ENCODE measurements at regions not wholly inside any gene's neighbourhood (a gene's known extent, or its start where the extent isn't known, plus 50 kb on each side); places are given as distances from the start of the nearest gene placed in this dataset.

DNA sequence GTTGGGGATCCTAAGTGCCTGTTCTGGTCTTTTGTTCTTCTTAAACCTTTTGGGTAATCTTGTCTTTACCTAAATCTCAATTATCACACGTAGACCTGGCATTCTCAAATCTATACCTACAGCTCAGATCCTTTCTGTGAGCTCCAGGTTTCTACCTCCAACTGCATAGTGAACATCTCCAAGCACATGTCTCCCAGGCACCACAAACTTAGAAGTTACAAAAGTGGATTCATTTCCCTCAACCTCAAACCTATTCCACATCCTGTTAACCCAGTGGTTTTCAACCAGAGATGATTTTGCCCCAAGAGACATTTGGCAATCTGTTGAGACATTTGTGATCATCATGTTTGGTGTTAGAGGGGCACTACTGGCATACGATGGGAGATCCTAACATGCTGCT lies 183.5 kb downstream of the TENT5A start:
- no peaks in the 10 kb centered on the region for H3K36me3 Mint-ChIP-seq
- H3K9me3 Mint-ChIP-seq = peaks cover 13% of the 10 kb centered on the region
- DNase-seq (ENCODE audit: low spot score) (no peak), ATAC-seq (no peak)
- no peak overlapping the region for H3K4me3 Mint-ChIP-seq
- no peaks in the 10 kb centered on the region for H3K4me1 Mint-ChIP-seq (ENCODE audit: low read depth in 2 of 2)
- no peaks in the 10 kb centered on the region for H3K27me3 Mint-ChIP-seq
- H3K27ac Mint-ChIP-seq = no peak overlapping the region

DNA sequence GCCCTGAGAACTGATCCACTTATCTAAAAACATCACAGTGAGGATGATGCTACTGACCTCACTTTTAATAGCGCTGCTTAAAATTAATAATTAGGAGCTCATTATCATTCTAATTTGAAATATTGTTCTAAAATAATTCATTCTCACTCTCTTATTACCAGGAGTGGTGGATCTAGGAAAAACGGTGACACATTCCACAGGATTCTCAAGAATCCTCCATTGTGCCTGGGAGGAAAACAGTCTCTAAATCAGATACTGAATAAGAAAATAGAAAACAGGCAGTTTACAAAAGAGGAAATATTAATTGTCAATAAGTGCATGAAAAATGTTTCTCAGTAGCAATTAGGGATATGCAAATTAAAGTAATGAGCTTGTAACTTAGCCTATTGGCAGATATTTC lies 187.4 kb downstream of the TENT5A start:
- DNase-seq (ENCODE audit: low spot score) = no peak
- no peaks in the 10 kb centered on the region for H3K4me1 Mint-ChIP-seq (ENCODE audit: low read depth in 2 of 2)
- no peak for ATAC-seq
- no peaks in the 10 kb centered on the region for H3K27me3 Mint-ChIP-seq
- peaks cover 16% of the 10 kb centered on the region for H3K9me3 Mint-ChIP-seq
- H3K27ac Mint-ChIP-seq = no peak overlapping the region
- H3K4me3 Mint-ChIP-seq = no peak overlapping the region
- no peaks in the 10 kb centered on the region for H3K36me3 Mint-ChIP-seq

- Mint-ChIP-seq H3K27me3 (no peaks in the 10 kb centered on the region), H3K36me3 (no peaks in the 10 kb centered on the region), H3K4me1 (ENCODE audit: low read depth in 2 of 2) (no peaks in the 10 kb centered on the region), H3K4me3 (no peak overlapping the region), H3K9me3 (peaks cover 13% of the 10 kb centered on the region), H3K27ac (no peak overlapping the region)
- DNase-seq (ENCODE audit: low spot score) = no peak
- ATAC-seq = no peak
Measured at GRCh38 chr6:81564470-81565068, 187.9 kb downstream of the TENT5A start.

- DNase-seq (ENCODE audit: low spot score) (no peak), ATAC-seq (no peak)
- Mint-ChIP-seq H3K36me3 (no peaks in the 10 kb centered on the region), H3K27ac (no peak overlapping the region), H3K9me3 (peaks cover 7% of the 10 kb centered on the region), H3K27me3 (no peaks in the 10 kb centered on the region), H3K4me3 (no peak overlapping the region), H3K4me1 (ENCODE audit: low read depth in 2 of 2) (no peaks in the 10 kb centered on the region)
Measured at GRCh38 chr6:81562169-81562568, 190.3 kb downstream of the TENT5A start.

- H3K36me3 Mint-ChIP-seq = no peaks in the 10 kb centered on the region
- no peaks in the 10 kb centered on the region for H3K4me1 Mint-ChIP-seq (ENCODE audit: low read depth in 2 of 2)
- H3K27ac Mint-ChIP-seq = no peak overlapping the region
- H3K27me3 Mint-ChIP-seq = no peaks in the 10 kb centered on the region
- H3K4me3 Mint-ChIP-seq = no peak overlapping the region
- ATAC-seq = no peak
- DNase-seq (ENCODE audit: low spot score) = no peak
- peaks cover 6% of the 10 kb centered on the region for H3K9me3 Mint-ChIP-seq
Measured at GRCh38 chr6:81561731-81562130, 190.8 kb downstream of the TENT5A start.

GRCh38 chr6:81561071-81561564 lies 191.4 kb downstream of the TENT5A start:
- no peaks in the 10 kb centered on the region for H3K27me3 Mint-ChIP-seq
- H3K9me3 Mint-ChIP-seq = peaks cover 3% of the 10 kb centered on the region
- H3K4me1 Mint-ChIP-seq (ENCODE audit: low read depth in 2 of 2) = no peaks in the 10 kb centered on the region
- H3K36me3 Mint-ChIP-seq = no peaks in the 10 kb centered on the region
- ATAC-seq (no peak), DNase-seq (ENCODE audit: low spot score) (no peak)
- H3K4me3 Mint-ChIP-seq = no peak overlapping the region
- no peak overlapping the region for H3K27ac Mint-ChIP-seq

- ATAC-seq = no peak
- Mint-ChIP-seq H3K9me3 (peaks cover 3% of the 10 kb centered on the region), H3K4me1 (ENCODE audit: low read depth in 2 of 2) (no peaks in the 10 kb centered on the region), H3K36me3 (no peaks in the 10 kb centered on the region), H3K27me3 (no peaks in the 10 kb centered on the region), H3K4me3 (no peak overlapping the region), H3K27ac (no peak overlapping the region)
- no peak for DNase-seq (ENCODE audit: low spot score)
Measured at GRCh38 chr6:81557811-81558210, 194.7 kb downstream of the TENT5A start.

DNA sequence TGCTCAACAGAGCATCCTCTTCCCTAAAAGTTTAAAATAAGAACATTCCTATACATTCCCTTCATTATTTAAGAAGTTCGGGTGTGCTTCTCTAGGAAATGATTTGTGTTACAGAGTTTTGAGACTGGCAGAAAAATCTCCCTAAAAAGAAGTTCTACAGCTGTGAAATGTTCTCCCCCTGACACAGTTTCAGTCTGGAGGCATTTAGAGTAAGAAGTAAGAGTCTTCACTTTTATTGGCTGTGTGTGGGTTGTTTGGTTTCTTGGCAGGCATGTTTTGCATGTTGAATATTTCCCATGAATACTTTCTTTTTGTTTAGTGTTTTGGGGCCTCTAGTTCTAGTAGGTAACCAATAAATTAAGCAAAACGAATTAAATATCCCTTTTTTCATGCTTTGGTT lies 195.9 kb downstream of the TENT5A start:
- no peak for DNase-seq (ENCODE audit: low spot score)
- ATAC-seq = no peak
- Mint-ChIP-seq H3K27ac (no peak overlapping the region), H3K4me3 (no peak overlapping the region), H3K4me1 (ENCODE audit: low read depth in 2 of 2) (no peaks in the 10 kb centered on the region), H3K36me3 (no peaks in the 10 kb centered on the region), H3K9me3 (peaks cover 3% of the 10 kb centered on the region), H3K27me3 (no peaks in the 10 kb centered on the region)

DNA sequence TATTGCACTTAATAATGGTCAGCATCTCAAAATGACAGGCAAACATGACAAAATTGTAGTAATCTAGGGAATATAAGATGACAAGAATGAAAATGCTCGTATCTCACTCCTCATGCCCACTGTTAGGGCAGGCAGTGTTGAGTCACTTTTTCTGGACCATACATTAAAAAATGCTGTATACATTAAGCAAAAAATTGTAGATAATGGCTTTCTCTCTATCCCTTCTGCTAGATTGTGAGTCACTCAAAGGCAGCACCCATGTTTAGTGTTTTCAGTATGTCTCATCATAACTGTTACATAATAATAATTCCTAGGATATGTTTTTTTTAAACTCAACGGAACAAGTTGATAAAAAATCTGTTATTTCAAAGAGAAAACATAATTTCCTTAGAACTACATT lies 199.3 kb downstream of the TENT5A start:
- no peak for DNase-seq (ENCODE audit: low spot score)
- H3K36me3 Mint-ChIP-seq = no peaks in the 10 kb centered on the region
- H3K4me3 Mint-ChIP-seq = no peak overlapping the region
- peaks cover 4% of the 10 kb centered on the region for H3K9me3 Mint-ChIP-seq
- ATAC-seq = no peak
- no peaks in the 10 kb centered on the region for H3K27me3 Mint-ChIP-seq
- H3K4me1 Mint-ChIP-seq (ENCODE audit: low read depth in 2 of 2) = no peaks in the 10 kb centered on the region
- no peak overlapping the region for H3K27ac Mint-ChIP-seq

DNA sequence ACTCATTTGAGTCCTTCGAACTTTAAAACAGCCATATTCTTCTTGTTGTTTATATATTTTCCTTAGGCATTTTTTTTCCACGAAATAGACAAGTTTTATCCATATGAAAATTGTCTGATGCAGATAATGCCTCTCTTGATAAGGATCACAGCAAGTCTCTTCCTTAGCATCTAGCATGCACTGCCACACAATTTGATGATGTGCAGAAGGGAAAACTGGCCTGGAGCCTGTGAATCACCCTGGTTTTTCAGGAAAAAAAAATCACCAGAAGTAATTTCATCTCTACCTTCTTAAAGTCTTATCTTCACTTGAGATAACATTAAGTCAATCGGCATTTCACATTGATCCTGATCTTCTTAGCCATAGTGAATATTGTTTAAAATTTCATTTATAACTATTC lies 199.8 kb downstream of the TENT5A start:
- no peak for DNase-seq (ENCODE audit: low spot score)
- Mint-ChIP-seq H3K4me3 (no peak overlapping the region), H3K27me3 (no peaks in the 10 kb centered on the region), H3K4me1 (ENCODE audit: low read depth in 2 of 2) (no peaks in the 10 kb centered on the region), H3K27ac (no peak overlapping the region), H3K9me3 (peaks cover 9% of the 10 kb centered on the region), H3K36me3 (no peaks in the 10 kb centered on the region)
- ATAC-seq = no peak

DNA sequence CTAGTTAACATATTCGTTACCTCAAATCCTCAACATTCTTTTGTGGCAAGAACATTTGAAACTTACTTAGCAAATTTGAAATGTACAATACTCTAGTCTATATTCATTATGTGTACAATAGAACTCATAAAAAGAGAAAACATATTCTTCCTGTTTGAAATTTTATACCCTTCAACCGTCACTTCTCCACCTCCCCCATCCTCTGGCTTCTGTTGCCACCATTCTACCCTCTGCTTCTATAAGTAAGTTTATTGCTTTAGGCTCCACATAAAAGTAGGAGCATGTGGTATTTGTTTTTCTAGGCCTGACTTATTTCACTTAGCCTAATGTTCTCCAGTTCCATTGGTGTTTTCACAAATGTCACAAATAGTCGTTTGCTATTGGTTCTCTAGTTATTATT lies 205.3 kb downstream of the TENT5A start:
- H3K36me3 Mint-ChIP-seq = no peaks in the 10 kb centered on the region
- peaks cover 13% of the 10 kb centered on the region for H3K9me3 Mint-ChIP-seq
- no peaks in the 10 kb centered on the region for H3K4me1 Mint-ChIP-seq (ENCODE audit: low read depth in 2 of 2)
- no peak for ATAC-seq
- H3K27me3 Mint-ChIP-seq = no peaks in the 10 kb centered on the region
- DNase-seq (ENCODE audit: low spot score) = no peak
- no peak overlapping the region for H3K27ac Mint-ChIP-seq
- no peak overlapping the region for H3K4me3 Mint-ChIP-seq

- ATAC-seq (no peak), DNase-seq (ENCODE audit: low spot score) (no peak)
- Mint-ChIP-seq H3K4me1 (ENCODE audit: low read depth in 2 of 2) (no peaks in the 10 kb centered on the region), H3K36me3 (no peaks in the 10 kb centered on the region), H3K9me3 (peaks cover 14% of the 10 kb centered on the region), H3K4me3 (no peak overlapping the region), H3K27me3 (no peaks in the 10 kb centered on the region), H3K27ac (no peak overlapping the region)
Measured at GRCh38 chr6:81534934-81535465, 217.5 kb downstream of the TENT5A start.

DNA sequence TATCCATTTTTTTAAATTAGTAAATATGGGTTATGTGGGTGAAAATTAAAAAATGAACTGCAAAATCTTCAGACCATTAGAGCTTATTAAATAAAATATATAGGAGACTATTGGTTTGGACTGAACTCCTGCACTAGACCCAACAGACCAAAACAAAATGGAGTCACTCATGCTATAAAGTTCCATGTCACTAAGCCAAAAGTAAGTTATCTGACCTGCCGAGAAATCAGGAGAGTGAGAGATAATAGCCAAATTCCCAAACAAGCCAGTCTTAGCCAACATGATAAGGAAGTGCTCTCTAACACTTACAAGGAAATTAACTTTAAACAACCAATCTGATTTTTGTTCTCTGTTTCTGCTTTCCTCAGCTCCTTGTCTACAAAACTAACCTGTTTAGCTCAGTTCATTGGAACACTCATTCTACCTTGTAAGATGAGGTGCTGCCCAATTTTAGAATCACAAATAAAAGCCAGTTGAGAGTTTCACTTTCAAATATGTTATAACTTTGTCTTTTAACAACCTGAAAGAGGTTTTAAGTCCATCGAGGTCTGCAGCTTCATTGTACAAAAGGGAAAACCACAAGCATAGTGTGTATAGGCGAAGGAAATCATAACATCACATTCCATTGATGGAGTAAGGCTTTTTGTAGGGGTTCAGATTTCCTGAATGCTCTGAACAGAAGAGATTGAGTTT lies 220.5 kb downstream of the TENT5A start:
- DNase-seq (ENCODE audit: low spot score) = no peak
- H3K4me1 Mint-ChIP-seq (ENCODE audit: low read depth in 2 of 2) = no peaks in the 10 kb centered on the region
- no peak overlapping the region for H3K27ac Mint-ChIP-seq
- ATAC-seq = no peak
- H3K27me3 Mint-ChIP-seq = no peaks in the 10 kb centered on the region
- no peak overlapping the region for H3K4me3 Mint-ChIP-seq
- peaks cover 10% of the 10 kb centered on the region for H3K9me3 Mint-ChIP-seq
- no peaks in the 10 kb centered on the region for H3K36me3 Mint-ChIP-seq

GRCh38 chr6:81517455-81517854 lies 235.0 kb downstream of the TENT5A start:
- Mint-ChIP-seq H3K27ac (no peak overlapping the region), H3K36me3 (no peaks in the 10 kb centered on the region), H3K9me3 (peaks cover 15% of the 10 kb centered on the region), H3K27me3 (no peaks in the 10 kb centered on the region), H3K4me1 (ENCODE audit: low read depth in 2 of 2) (no peaks in the 10 kb centered on the region), H3K4me3 (no peak overlapping the region)
- no peak for ATAC-seq
- DNase-seq (ENCODE audit: low spot score) = no peak
